Activated CD8-positive, alpha-beta memory T cell treated with anti-CD3 and anti-CD28 coated beads, Interleukin-2, amount 50 U/mL, for 4 hours (primary cell): ENCODE measurements at regions not wholly inside any gene's neighbourhood (a gene's known extent, or its start where the extent isn't known, plus 50 kb on each side); places are given as distances from the start of the nearest gene placed in this dataset.

Experiments
- DNase-seq: peaks from one replicate; pipeline ENCODE4 v3.0.0-alpha.2; 2020

DNA sequence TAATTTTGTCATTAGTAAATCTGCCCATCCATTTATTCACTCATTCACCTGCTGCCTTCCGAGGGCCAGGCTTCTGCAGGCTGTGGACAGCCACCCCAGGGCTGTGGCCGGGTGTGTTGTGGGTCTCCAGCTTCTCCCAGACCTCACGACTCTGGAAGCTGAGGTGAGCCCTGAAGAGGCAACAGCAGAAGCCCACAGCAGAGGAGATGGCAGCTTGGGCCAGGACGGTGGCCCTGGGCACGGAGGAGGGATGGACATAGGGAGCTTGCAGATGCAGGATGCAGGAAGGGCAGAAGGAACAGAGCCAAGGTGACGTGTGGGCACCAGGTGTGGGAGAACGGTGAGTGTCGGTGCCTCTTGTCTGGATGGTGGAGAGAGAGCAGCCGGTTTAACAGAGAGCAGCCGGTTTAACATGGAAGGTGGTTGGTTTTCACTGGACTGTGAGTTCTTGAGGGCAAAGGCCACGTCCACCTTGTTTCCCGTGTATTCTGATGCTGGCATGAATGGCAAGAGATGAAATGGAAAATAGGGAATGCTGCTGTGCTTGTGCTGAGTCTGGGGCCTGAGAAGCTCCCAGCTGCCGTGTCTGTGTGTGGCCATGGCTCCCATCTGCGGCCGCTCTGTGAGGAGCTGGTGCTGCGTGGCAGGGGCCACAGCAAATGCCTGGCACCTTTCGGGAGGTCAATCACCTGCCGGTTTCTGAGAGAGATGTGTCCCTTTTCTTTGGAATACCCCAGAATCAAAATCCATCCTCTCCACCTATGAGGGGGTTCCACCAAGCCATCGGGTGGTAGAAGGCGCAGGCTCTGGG is 669.9 kb downstream of the BRD1 start:
- no peak for DNase-seq

- DNase-seq: no peak
These were observed 670.9 kb downstream of the BRD1 start for GRCh38 chr22:49156662-49157285.

- no peak for DNase-seq
These were observed 671.7 kb downstream of the BRD1 start for GRCh38 chr22:49155770-49156580.

GRCh38 chr22:49155039-49155769 is 672.5 kb downstream of the BRD1 start:
- DNase-seq: no peak

GRCh38 chr22:49154433-49154832 is 673.2 kb downstream of the BRD1 start:
- no peak for DNase-seq

DNA sequence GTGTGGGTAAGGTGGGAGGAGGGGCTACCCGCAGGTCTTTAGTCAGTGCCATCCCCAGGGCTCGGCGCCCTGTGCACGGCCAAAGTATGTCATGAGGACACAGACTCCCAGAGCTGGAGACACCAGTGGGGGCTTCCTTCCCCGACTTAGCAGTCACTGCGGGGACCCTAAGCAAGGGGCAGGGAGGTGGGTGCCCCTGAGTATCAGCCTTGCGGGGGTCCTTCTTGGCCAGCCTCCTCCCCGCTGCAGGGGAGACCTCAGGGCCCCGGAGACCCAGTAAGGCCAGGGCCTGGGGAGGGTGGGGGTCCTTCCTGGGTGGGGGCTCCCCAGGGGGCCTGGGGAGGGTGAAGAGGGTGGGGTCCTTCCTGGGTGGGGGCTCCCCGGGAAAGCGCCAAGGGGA is 673.8 kb downstream of the BRD1 start:
- DNase-seq: no peak

GRCh38 chr22:49152939-49153770 is 674.5 kb downstream of the BRD1 start:
- no peak for DNase-seq

GRCh38 chr22:49152127-49152938 is 675.3 kb downstream of the BRD1 start:
- DNase-seq: no peak

DNA sequence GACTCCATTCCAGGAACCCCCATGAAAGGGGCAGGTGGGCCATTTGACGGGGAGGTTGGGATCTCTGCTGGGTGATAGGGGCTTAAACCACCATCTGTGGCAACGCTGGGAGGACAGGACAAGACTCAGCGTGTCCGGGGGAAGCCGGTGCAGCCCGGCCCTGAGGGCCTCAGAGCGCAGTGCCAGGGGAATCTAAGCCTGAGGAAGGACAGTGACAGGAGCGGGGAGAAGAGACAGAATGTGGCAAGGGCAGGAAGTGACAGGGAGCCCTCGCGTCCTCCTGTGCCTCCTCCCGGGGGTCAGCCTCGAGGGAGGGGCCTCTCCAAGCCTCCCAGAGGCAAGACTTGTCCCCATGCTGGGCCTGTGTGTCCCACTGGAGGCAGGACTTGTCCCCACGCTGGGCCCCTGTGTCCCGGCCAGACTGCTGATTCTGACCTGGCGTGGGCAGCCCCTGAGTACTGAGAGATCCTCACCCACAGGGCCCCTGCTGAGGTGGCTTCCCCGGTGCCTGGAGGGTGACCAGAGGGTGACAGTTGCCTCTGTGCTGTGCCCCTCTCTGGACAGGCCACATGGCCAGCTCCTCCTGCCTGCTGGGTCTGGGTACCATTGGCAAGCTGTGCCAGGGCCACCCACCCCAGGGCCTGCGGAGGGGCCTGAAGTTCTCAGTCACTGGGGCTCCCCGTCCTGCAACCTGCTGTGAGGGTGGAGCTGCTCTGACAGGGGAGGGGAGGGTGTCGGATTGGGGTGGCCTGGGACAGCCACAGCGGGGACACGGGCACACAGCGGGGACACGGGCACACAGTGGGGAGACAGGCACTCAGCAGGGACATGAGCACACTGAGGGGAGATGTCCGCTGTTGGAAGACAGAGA is 676.2 kb downstream of the BRD1 start:
- DNase-seq: no peak

- DNase-seq: no peak
These were observed 676.9 kb downstream of the BRD1 start for GRCh38 chr22:49150801-49151221.

DNA sequence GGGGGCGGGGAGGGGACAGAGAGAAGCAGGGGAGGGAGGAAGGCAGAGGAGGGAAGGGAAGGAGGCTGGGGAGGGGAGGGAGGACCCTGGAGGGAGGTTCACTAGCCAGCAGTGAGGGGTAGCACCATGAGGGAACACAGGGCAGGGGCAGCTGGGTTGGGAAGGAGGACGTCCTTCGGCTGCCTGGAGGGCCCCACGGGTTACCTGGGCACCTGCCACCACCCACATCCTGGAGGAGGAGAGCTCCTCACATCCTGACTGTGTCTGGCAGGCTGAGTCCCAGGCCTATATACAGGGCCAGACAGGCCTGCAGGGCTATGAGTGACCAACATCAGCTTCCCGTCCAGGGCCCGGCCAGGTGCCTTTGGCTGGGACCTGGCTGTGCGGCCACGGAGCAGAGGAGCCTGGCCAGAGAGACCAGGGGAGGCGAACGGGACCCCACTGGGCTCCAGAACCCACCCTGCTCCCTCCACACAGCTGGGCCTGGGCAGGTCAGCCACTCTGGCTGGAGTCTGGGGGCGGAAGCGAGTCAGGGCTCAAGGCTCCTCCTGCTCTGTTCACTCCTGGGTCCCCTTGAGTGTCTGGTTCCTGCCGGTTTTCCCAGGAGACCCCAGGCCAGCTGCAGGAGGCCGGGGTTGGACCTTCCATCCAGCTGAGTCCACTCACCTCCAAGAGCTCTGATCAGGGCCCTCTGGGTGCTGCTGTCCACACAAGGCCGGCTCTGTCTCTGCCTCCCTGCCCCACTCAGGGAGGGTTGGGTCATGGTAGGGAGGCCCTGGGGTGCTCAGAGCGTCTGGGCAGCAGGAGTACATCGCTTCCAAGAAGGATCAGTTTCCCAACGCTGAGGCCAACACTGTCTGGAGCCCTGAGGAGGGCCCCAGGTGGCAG is 677.7 kb downstream of the BRD1 start:
- DNase-seq: no peak

DNA sequence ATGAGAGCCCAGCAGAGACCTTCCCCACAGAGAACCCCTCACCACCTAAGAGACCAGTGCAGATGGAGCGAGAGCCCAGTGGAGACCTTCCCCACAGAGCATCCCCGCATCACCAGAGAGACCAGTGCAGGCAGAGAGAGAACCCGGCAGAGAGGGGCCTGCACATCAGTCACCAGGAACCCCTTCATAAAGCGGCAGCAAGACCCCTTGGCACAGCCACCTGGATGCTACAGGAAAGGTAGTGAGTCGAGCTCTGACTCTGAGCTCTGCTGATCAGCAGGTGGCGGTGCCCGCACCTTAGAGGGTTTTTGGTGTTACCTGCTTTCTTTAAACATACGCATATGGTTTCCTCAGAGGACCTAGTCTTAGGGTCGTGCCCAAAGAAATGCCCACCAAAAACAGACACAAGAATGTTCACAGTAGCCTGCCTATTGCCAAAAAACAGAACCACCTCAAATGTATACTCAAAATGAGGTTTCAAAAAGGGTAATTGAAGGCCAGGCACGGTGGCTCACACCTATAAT is 678.7 kb downstream of the BRD1 start:
- no peak for DNase-seq

DNA sequence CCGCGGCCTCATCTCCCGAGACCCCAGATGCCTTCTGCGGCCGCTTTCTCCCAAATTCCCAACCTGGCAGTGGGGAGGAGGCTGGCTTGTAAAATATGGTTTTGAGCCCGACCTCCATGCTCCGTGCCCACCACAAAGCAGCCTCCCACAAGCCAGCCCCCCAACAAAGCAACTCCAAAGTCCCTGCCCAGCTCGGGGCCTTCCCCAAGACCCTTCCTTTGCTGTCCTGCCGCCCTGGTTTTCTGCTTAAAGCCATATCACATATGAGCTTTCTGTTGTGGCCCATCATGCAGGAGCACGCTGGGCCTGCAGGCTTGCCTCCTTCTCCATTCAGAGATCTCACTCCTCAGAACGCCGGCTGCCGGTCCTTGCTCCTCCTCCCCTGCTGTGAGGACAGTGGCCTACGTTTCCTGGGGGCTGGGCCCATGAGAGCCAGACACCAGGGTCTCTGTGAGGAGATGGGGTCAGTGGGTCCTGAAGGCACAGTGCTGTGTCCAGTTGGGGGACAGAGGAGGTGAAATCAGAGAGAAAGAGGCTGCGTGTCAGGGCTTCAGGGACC is 680.0 kb downstream of the BRD1 start:
- no peak for DNase-seq

DNA sequence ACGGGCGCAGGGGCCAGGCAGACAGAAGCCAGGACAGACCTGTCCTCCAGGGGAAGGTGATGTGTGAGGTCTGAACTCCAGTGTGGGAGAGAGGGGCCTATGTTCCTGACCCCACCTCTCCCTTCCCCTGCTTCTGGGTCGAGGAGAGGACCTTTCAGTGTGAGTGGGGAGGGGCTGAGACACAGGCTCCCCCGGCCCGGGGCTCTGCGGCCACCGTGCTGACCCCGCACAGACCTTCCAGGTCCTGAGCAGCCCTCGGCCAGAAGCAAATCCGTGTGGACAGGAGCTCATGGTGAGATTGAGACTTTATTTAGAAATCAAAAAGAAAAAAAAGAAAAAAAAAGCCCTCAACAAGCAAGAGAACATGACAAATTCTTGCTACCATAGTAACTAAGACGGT is 680.5 kb downstream of the BRD1 start:
- no peak for DNase-seq

DNA sequence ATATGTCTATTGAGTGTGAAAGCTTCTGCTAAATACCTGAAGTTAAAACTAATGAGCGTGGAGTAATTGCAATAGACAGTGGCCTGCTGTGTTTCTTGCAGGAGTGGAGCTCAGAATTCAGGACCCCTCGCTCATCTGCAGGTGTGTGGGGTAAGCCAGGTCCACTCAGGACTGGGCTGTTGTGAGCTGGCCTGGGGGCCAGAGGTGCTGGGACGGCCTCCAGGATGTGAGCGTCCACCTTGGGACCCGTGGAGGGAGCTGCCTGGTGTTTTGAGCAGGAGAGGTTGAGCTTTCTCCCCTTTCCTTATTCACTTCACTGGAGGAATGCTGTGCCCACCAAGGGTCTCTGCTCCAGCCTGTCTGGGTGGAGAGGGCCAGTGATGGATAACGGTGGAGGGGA is 681.2 kb downstream of the BRD1 start:
- no peak for DNase-seq

DNA sequence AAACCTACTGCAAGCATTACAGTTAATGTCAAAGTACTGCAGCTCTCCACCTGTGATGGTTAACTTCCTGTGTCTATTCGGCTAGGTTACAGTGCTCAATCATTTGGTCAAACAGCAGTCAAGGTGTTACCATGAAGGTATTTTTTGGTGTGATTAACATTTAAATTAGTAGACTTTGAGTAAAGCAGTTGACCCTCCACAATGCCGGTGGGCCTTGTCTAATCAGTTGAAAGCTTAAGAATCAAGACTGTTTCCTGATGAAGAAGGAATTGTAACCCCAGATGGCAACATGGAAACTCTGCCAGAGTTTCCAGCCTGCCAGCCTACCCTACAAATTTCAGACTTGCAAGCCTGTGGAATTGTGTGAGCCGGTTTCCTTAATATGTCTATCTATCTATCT is 683.9 kb downstream of the BRD1 start:
- DNase-seq: no peak

DNA sequence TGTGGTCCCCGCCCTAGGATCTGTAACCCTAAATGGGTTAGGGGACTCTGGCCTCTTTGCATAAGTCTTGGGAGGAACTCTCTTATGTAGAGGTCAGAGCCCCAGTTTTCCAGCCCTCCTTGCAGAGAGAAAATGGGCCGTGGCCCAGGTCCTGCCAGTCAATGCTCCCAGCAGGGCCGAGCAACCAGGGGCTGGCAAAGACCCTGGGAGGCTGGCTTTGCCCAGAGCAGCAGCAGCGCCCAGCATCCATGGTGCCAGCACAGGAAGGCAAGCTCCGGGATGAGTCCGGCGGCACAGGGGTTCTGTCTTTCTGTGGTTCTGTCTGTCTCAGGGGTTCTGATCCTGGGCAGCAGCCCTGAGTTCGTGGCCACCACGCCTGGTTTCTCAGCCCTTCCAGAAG is 684.8 kb downstream of the BRD1 start:
- DNase-seq: no peak

DNA sequence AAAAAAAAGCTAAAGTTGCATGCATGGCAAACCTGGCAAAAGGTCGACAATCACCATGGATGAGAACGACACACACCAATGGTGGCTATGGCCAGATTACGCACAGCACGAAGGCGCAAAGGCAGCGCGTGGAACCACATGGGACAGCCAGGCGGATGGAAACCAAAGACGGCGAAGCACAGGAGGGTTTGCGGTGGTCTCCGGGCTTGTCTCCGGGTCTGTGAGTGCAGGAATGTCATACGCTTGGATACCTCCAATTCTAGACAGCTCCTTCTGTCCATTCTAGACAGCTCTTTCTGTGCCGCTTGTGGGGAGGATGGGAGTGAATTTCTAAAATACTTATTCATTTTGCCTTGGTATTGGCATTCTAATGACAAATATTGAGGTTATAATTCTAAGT is 685.4 kb downstream of the BRD1 start:
- DNase-seq: no peak

GRCh38 chr22:49141761-49142160 is 685.9 kb downstream of the BRD1 start:
- DNase-seq: no peak
